GM21526 (cell line): ENCODE measurements at regions not wholly inside any gene's neighbourhood (a gene's known extent, or its start where the extent isn't known, plus 50 kb on each side); places are given as distances from the start of the nearest gene placed in this dataset.
"Not testable (repeated sequence)": the region's sequence is repeated elsewhere in the genome, so short reads cannot be mapped to it uniquely, and the experiment has no call there.

Experiments used
- ATAC-seq: cut with Tn5 transposase; IDR thresholded peaks from one replicate; pipeline ENCODE4 v1.9.1; 2021; ENCODE audit warnings: moderate library complexity; ENCODE audit not compliant: unreplicated experiment, low FRiP score

DNA sequence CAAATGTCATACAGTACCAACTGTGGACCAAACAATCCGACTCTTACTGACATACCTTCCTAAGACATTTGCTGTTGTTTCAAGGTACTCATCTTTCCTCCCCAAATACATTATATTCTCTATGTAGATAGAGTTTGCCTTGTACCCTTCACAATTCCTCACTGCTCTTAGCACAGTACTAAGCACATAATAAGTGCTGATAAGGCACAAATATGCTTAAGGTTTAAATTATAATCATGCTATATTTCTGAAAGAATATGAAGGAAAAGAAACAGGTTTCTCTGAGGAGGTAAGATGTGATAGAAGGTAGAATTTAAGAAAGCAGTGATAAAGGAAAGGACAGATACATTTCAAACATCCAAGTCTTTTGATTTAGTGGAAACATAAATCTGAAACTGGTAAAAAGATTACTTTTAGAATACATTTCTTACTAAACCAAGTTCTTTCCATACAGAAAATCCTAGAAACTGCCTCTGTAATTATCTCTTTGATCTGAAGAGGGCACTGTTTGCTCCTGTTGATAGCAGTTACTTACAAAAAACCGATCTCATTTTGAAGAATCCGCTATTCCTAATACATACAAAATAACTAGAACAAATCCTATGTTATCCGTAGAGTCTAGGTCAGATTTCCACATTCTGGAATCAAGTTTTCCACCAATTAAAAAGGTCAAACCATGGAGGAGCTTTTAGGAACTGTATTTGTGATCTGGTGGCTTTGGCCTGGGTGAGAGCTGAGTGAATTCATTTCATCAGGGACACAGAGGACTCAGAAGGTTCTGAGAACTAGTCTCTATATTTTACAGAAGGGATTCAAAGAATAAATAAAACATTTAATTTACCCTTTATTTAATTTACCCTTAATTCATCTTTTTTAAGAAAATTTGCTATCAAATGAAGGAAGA lies 311.9 kb downstream of the DAD1 start:
- ATAC-seq, result no peak

DNA sequence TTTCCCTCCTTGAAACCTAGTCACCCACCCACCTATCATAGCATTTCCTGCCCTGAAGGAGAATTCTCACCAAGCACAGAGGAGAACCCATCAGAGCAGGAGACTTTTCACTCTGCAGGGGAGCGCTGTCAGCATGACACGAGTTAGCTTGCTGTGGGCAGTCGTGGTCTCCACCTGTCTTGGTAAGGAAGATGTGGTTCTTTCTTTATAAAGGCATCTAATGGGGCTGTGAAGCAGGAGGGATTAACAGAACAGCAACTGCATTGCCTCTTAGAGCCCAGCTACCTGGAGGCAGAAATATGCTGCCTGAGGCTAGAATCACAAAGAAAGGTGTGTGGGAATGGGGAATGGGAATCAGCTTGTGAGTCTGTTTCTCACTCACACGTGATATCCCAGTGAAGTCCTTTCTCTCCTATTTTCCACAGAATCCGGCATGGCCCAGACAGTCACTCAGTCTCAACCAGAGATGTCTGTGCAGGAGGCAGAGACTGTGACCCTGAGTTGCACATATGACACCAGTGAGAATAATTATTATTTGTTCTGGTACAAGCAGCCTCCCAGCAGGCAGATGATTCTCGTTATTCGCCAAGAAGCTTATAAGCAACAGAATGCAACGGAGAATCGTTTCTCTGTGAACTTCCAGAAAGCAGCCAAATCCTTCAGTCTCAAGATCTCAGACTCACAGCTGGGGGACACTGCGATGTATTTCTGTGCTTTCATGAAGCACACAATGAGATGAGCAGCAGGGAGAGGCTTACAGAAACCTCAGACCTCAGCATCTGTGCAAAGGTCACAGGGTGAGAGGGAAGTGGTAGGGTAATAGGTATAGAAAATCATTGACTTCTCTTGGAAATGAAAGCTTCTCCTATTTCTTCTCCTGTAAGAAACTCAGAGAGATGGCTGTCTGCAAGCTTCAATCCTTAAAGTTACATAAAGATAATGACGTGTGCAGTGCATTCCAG lies 316.9 kb downstream of the DAD1 start:
- ATAC-seq, result no peak

DNA sequence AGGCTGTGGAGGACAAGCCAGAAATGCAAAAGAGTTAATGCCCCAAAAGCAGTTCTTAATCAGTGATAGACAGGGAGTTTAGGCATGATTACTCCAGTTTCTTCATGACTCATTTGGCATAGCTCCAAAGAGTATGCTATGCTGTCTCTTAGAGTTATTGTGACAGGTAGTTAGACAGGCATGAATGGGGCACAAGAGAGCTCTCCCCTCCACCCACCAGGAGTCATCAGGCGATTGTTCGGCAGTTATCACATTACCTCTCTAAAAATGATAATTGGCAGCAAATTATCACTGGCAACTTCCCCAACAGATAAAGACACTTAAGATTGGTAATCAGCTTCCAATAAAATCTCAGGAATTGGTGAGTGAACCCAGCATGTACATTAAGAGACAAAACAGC lies 320.1 kb downstream of the DAD1 start:
- no peak for ATAC-seq

DNA sequence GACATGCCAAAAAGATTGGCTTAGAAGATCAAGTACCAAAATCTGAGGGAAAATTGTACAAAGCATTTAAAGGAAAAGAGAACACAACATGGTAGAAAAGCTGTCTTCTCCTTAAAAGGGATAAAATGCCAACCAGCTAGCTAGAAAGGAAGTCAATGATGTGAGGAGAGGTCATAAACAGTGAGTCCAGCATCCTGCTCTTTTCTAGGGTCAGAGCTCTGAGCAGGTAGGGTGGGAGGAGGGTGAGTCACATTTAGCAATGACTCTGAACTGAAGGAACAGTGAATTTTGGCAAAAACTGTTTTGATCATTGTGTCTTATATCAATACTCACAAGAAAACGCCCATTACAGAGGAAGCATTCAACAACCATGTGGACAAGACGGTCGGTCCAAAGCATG lies 322.3 kb downstream of the DAD1 start:
- ATAC-seq, result no peak

DNA sequence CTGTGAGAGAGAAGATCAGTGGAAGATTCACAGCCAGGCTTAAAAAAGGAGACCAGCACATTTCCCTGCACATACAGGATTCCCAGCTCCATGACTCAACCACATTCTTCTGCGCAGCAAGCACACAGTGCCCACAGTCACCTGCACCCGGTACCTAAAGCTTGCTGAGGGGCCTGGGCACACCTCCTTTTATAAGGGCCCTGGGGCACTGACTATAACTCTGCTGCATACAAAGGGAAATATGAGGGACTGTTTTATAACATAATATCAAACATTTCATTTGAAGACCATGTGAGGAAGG lies 322.9 kb downstream of the DAD1 start:
- ATAC-seq, result no peak

DNA sequence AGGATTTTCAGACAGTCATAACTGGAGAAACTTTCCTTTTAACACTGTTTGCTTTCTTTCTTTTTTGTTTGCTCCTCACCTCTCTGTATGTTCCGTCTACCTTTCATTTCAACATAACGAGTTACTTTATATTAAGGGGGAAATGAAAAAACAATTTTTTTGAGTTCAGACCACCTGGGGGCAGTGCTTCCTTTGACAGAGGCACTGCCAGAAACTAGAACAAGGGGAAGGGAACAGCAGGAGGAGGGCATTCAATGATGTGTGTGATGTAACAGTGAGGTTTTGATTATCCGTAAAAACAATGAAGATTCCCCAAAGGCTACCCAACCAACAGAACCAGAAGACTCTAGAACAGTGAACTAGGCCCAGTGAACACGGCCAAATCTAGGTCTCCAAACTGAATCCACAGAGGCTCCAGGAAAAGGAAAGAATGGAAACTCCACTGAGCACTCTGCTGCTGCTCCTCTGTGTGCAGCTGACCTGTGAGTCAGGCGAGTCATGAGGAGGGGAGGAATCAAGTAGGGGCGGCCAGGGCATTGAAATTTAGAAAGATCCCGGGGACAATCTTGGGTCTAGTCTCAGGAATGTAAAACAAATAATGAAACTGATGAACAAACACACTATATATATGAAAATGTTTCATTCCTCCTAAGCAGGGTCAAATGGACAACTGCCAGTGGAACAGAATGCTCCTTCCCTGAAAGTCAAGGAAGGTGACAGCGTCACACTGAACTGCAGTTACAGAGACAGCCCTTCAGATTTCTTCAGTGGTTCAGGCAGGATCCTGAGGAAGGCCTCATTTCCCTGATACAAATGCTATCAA lies 323.5 kb downstream of the DAD1 start:
- no peak for ATAC-seq

DNA sequence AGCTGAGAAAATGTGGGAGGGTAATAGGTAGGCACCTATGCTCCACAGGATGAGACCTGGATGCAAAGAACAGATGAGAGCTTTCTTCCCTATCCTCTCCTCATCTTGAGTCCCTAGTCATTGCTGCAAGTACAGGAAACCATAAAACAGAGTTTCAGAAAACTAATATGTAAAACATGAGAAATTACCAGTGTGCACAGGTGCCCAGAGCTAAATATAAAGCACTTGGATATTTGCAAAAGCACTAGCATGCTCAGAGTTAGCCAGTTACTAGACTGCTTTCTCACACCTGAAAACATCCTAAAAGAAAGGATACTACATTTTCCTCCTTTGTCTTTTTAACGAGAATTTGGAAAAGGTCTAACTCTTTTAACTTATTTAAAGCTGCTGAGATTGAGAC lies 324.3 kb downstream of the DAD1 start:
- no peak for ATAC-seq

DNA sequence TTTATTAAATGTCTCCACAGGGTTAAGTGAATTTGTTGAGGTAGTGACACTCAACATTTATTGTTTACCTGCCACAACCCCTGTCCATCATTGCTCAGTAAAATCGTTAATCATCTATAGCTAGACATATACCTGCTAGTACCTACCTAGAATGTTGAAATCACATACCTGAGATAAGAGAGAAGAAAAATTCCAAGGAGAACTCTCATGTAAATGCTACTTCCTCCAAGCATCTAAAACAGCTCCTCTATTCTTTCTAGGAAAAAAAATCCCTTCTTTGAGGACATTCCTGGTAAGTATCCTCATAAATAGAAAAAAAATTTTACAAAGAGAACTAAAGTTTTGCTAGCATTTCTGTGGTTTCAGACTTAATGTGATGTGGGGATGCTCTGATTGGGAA lies 325.1 kb downstream of the DAD1 start:
- ATAC-seq, result no peak

DNA sequence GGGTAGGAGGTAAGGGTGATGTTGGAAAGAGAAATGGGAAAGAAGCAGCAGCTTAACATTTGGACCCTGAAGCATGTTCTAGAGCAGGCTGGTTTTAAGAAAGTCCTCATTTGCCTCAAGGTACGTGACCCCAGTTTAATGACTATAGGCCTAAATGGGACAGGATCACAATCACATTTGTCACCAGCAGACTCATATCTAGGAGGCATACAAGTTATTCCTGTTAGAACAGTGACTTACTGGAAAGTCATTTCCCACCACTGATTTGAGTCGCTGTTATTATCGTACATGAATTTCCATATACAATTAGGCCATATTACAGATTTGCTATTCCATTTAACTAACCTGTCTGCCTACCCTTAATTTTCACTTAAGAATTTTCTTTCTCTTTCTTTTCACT lies 326.1 kb downstream of the DAD1 start:
- ATAC-seq, result no peak

DNA sequence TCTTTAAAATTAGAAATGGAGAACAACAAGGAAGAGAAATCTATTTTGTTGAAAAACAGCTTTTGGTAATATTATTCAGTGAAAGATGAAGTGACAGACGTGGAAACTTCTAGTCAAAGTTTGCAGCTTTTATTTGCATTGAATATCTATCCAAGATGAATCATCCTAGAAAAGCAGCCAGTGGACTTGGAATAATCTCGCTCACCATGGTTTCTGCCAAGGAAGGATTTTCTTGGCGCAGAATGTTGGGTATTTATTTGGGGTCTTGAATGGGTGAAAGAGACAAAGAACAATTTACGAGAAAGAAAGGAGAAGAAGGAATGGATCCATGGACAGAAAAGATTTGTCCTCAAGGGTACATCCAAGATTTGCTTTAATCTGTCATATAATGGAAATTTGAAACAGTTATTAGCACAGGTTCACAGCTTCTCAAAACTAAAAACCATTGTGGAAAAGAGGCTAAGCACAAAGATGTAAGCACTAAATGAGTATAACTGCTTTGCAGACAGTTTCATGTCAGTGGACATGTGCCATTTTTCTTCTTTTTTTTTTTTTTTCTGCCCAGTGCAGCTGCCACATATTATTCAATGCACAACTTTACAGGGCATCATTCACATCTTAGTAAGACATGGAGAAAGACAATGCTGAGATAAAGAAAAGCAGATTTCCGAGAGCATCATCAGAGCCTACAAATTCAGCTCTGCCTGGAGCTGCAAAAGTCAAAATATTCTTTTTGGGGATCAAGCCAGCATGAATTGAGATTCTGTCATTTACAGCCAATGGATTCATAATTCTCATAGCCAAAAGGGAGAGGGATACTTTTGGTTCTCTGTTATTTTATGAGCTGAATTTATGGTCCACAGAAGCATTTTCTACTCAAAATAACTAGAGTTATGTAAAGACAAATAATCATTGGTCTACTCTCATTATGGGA lies 333.7 kb downstream of the DAD1 start:
- ATAC-seq, result no peak

DNA sequence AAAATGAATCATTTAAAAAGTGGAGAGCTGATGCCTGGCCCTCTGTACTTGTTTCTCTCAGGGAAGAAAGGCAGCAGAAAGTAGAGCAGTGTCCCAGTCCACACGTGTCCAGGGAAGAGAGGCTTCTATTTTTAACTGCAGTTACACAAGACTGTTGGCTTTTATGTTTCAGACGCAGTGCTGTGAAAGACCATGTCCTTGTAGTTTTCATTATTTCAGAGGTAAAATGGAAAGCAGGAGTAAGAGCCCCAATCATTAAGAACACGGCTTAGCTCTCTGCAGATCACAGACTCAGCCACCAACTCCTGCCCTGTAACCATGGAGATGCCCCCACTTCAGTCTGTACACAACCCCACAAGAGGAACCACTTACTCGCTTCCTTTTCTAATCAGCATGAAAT lies 336.3 kb downstream of the DAD1 start:
- ATAC-seq, result no peak

DNA sequence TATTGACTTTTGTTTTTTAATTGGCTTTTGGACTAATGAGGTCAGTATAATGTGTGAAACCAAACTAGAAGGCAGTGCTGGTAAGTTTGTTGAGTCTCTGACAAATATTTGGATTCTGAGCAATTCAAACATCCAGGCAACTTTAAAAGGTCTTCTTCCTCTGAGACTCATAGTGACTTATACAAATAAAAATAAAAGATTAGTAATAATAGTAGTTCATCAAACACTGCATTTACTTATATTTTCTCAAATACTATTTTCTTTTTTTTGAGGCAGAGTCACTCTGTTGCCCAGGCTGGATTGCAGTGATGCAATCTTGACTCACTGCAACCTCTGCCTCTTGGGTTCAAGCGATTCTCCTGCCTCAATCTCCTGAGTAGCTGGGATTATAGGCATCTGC lies 337.9 kb downstream of the DAD1 start:
- ATAC-seq, result no peak

DNA sequence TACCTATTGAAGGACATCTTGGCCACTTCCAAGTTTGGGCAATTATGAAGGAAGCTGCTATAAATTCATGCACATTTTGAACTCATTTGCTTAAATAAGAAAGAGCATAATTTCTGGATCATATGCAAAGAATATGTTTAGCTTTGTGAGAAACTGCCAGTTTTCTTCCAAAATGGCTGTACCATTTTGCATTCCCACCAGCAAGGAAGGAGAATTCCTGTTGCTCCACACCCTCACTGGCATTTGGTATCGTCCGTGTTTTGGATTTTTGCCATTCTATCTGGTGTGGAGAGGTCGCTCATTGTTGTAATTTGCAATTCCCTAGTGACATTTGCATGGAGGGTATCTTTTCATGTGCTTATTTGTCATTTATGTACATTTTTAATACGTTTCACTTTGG lies 339.3 kb downstream of the DAD1 start:
- ATAC-seq, result no peak

DNA sequence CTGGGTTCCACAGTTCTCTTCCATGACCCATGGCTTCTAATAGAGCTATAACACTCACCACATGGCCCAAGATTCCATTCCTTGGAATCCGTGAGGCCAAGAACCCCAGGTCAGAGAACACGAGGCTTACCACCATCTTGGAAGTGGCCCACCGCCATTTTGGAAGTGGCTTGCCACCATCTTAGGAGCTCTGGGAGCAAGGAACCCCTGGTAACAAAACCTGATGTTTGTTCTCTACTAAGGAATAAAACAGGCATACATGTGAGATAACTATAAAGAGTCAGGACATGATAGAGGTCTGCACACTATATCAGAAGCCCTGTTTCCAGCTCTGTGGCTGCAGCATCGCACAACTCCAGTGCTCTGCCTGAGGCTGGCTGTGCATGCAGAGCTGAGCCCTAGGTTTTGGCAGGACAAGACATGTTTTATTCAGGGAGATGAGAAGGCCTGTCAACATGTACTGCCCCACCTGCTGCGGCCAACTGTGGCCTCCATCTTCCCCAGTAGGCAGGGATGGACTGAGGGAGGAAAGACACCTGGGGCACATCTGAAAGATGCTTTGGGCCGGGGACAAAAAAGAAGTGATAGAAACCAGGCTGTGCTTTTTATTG lies 344.9 kb downstream of the DAD1 start:
- ATAC-seq, result no peak

DNA sequence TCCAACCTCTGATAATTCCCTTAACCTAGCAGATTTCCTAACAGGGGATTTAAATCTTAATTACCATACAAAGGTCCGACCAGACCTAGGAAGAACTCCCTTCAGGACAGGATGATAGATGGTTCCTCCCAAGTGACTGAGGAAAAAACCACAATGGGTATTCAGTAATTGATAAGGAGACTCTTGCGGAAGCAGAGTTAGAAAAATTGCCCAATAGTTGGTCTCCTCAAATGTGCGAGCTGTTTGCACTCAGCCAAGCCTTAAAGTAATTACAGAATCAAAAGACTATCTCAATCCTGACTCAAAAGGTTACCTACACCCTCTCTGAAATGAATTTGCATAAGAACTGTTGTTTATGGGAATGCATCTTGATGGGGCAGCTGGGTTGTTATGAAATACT lies 350.7 kb downstream of the DAD1 start:
- not testable (repeated sequence) for ATAC-seq

DNA sequence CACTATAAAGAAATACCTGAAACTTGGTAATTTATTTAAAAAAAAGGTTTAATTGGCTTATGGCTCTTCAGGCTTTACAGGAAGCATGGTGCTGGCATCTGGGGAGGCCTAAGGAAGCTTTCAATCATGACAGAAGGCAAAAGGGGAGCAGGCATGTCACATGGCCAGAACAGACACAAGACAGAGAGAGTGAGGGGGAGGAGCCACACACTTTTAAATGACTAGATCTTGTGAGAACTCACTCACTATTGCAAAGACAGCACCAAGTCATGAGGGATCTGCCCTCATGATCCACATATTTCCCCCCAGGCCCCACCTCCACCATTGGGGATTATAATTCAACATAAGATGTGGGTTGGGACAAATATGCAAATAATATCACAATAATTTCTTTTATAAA lies 355.6 kb downstream of the DAD1 start:
- no peak for ATAC-seq

DNA sequence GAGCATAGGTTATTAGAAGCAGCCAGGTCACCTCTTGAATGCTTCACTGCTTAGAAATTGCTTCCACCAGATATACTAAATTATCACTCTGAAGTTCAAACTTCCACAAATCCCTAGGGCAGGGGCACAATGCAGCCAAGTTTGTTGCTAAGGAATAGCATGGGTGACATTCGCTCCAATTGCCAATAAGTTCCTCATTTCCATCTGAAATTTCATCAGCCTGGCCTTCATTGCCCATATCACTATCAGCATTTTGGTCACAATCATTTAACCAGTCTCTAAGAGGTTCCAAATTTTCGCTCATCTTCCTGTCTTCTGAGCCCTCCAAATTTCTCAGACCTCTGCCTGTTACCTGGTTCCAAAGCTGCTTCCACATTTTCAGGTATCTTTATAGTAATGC lies 356.1 kb downstream of the DAD1 start:
- no peak for ATAC-seq

DNA sequence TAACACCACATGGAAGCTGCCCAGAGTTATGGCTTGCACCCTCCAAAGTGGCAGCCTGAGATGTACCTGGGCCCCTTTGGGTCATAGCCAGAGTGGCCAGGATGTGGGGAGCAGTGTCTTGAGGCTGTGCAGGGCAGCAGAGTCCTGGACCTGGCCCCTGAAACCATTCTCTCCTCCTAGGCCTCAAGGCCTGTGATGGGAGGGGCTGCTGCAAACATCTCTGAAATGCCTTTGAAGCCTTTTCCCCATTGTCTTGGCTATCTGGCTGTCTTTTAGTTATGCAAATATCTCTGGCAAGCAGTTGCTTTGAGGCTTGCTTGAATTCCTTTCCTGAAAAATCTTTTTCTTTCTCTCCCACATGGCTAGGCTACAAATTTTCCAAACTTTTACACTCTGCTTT lies 356.5 kb downstream of the DAD1 start:
- ATAC-seq, result no peak

DNA sequence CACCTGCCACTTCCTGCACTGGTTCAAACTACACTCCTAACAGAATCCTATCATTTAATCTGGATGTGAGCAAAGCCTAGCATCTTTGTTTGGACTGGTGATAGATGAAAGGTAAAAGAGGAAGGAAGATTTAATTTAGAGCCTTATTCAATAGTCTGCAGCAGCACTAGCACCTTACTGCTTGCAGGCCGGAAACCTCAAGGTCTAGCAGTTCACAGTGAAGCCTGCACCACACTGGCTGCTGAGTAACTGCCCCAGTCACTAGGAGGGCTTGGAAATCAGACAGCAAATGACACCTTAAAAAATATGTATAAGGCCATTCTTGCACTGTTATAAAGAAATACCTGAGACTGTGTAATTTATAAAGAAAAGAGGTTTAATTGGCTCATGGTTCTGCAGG lies 358.0 kb downstream of the DAD1 start:
- ATAC-seq, result no peak
